SJCRH30 (cell line): ENCODE measurements at regions not wholly inside any gene's neighbourhood (a gene's known extent, or its start where the extent isn't known, plus 50 kb on each side); places are given as distances from the start of the nearest gene placed in this dataset.

Experiments used
- DNase-seq, 2 experiments: peaks; one replicate each; pipeline ENCODE4 v3.0.0-alpha.2; 2015 to 2020
- H3K27ac ChIP-seq: fragments of 250-450 bp; sonication (Bioruptor Pico); 2 replicates; pipeline ENCODE4 v1.5.1; 2020; ENCODE audit warnings: mild to moderate bottlenecking, moderate library complexity
- H3K27me3 ChIP-seq: fragments of 250-450 bp; sonication (Bioruptor Pico); 2 replicates; pipeline ENCODE4 v1.5.1; 2020; ENCODE audit warnings: mild to moderate bottlenecking, moderate library complexity
- H3K36me3 ChIP-seq: fragments of 250-450 bp; sonication (Bioruptor Pico); 2 replicates; pipeline ENCODE4 v1.5.1; 2020; ENCODE audit warnings: mild to moderate bottlenecking, moderate library complexity
- H3K4me1 ChIP-seq: fragments of 250-450 bp; sonication (Bioruptor Pico); 2 replicates; pipeline ENCODE4 v1.5.1; 2020; ENCODE audit warnings: mild to moderate bottlenecking, moderate library complexity
- H3K4me3 ChIP-seq: fragments of 250-450 bp; sonication (Bioruptor Pico); 2 replicates; pipeline ENCODE4 v1.5.1; 2020; ENCODE audit warnings: mild to moderate bottlenecking, moderate library complexity
- H3K9me3 ChIP-seq: fragments of 250-450 bp; sonication (Bioruptor Pico); replicated peaks from 2 replicates; pipeline ENCODE4 v1.5.1; 2020; ENCODE audit warnings: mild to moderate bottlenecking, moderate library complexity

- no peaks in the 10 kb centered on the region for H3K36me3 ChIP-seq
- H3K27ac ChIP-seq, result no peak overlapping the region
- DNase-seq, result no peak
- H3K9me3 ChIP-seq, result no peaks in the 10 kb centered on the region
- no peaks in the 10 kb centered on the region for H3K27me3 ChIP-seq
- H3K4me1 ChIP-seq, result 0 out of 2 replicates have a peak, but pooled peaks cover 3% of the 10 kb centered on the region
- no peak overlapping the region for H3K4me3 ChIP-seq
Observed at GRCh38 chrX:120768681-120769080, 107.0 kb downstream of the CT47B1 start.

DNA sequence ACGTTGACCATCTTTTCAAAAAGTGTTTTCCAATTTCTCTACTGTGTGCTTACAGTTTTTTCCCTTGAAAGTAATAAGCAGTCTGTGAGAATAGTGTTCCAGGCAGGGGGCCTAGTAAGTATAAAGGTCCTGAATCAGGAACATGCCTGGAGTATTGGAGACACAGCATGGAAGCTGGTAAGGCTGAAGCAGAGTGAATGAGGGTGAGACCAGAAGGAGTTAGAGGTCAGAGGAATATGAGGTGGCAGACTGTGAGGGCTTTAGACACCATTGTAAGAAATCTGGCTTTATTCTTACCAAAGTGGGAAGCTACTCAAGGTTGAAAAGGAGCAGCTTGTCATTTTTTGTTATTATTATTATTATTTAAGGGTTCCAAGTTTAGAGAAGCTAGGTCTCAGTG lies 107.4 kb downstream of the CT47B1 start:
- no peak overlapping the region for H3K27ac ChIP-seq
- H3K27me3 ChIP-seq, result no peaks in the 10 kb centered on the region
- H3K9me3 ChIP-seq, result no peaks in the 10 kb centered on the region
- H3K36me3 ChIP-seq, result no peaks in the 10 kb centered on the region
- DNase-seq, result no peak
- 0 out of 2 replicates have a peak, but pooled peaks cover 3% of the 10 kb centered on the region for H3K4me1 ChIP-seq
- H3K4me3 ChIP-seq, result no peak overlapping the region

GRCh38 chrX:120763269-120763668 lies 112.4 kb downstream of the CT47B1 start:
- no peak overlapping the region for H3K4me3 ChIP-seq
- H3K9me3 ChIP-seq, result no peaks in the 10 kb centered on the region
- H3K27me3 ChIP-seq, result no peaks in the 10 kb centered on the region
- no peak for DNase-seq
- no peaks in the 10 kb centered on the region for H3K36me3 ChIP-seq
- no peak overlapping the region for H3K27ac ChIP-seq
- no peaks in the 10 kb centered on the region for H3K4me1 ChIP-seq

GRCh38 chrX:120761810-120762209 lies 113.9 kb downstream of the CT47B1 start:
- Histone ChIP-seq H3K27ac (no peak overlapping the region), H3K9me3 (no peaks in the 10 kb centered on the region), H3K36me3 (no peaks in the 10 kb centered on the region), H3K27me3 (no peaks in the 10 kb centered on the region), H3K4me1 (no peaks in the 10 kb centered on the region), H3K4me3 (no peak overlapping the region)
- DNase-seq, result no peak

DNA sequence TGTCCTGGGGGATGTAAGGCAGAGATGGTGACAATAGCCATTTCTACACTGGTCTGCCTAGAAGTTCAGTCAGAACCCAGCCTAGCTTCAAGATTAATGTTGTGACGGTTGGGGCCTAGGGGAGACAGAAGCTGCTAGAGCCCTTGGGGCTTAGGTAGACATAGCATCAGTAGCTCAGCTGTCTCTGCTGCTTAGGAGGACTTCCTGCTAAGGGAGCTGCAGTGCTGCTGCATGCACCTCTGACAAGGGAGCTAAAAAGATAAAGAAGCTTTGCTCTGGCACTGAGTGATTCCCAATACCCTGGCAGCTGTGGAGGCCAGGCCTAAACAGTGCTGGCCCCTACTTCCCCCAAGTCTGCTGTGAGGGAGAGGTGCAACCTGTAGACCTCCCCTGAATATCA lies 116.0 kb downstream of the CT47B1 start:
- Histone ChIP-seq H3K9me3 (no peaks in the 10 kb centered on the region), H3K4me3 (no peak overlapping the region), H3K27me3 (no peaks in the 10 kb centered on the region), H3K27ac (no peak overlapping the region), H3K36me3 (no peaks in the 10 kb centered on the region), H3K4me1 (no peaks in the 10 kb centered on the region)
- no peak for DNase-seq

DNA sequence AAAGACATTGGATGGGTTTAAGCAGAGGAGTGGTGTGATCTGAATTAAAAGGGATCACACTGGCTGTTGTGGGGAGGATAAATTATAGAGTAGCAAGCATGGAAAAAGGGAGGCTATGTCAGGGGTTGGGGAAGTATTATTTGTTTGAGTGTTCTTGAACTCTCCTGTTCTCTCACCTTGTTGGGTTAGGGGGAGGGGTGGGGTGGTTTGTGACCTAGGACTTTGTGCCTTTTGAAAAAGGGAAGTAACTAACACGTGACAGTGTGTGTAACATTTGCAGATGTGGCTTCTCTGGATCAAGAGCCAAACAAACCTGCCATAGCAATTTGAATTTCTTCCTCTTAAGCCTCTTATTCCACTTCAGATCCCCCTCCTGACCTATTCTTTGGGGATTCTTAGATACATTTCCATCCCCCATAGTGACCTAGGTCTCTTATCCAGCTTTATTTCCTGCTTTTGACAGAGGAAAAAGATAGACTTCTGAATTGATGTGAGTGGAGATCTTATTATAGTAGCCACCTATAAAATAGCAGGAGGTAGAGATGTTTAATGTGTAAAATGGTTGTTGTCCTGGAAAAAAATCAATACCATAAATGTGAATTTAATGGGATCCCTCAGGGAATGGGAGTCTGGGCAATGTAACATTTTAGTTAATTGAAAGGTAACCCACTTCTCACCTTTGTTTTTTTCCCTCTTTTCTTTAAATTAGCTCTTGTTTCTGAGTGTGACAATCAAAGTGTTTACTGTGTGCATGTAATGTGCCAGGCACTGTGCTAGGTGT lies 120.4 kb downstream of the CT47B1 start:
- no peak for DNase-seq
- H3K27me3 ChIP-seq, result no peaks in the 10 kb centered on the region
- H3K9me3 ChIP-seq, result no peaks in the 10 kb centered on the region
- H3K4me3 ChIP-seq, result no peak overlapping the region
- no peak overlapping the region for H3K27ac ChIP-seq
- H3K4me1 ChIP-seq, result no peaks in the 10 kb centered on the region
- H3K36me3 ChIP-seq, result no peaks in the 10 kb centered on the region

DNA sequence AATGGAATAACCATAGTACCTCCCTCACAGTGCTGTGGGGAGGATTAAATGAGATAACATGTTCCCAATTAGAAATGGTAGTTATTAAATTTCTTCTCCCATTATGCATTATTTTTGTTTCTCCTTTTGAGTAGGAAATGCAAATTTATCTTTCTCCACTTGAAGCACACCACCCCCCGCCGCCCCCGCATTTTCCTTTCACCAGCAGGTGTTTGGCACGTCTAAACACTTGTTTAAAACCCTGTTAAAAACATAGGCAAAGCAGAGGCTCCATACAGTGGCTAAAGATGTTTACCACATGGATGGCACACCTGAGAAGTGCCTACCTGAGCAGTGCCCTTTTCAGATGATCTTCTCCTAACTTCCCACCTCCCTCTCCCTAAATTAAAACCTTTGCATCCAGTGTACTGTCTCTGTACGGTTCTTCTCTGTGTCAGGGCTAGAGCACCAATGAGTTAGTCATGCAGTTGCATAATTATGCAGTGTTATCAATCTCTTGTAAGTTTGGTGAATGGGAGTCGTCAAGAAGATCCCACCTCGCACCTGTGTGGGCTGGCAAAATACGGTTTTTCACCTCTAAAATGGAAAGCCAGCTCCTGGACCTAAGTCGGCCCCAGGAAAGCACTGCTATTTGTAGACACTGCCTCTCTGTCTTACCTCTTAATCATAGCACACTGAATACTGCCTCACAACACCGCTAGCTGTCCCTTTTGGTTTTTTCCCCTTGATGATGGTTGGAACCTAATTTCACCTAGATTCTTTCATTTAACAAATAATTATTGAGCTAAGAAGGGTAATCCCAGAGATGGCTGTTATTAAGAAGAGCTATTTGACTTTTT lies 122.0 kb downstream of the CT47B1 start:
- Histone ChIP-seq H3K36me3 (no peaks in the 10 kb centered on the region), H3K4me3 (no peak overlapping the region), H3K27me3 (no peaks in the 10 kb centered on the region), H3K9me3 (no peaks in the 10 kb centered on the region), H3K4me1 (no peaks in the 10 kb centered on the region), H3K27ac (no peak overlapping the region)
- DNase-seq, result no peak

DNA sequence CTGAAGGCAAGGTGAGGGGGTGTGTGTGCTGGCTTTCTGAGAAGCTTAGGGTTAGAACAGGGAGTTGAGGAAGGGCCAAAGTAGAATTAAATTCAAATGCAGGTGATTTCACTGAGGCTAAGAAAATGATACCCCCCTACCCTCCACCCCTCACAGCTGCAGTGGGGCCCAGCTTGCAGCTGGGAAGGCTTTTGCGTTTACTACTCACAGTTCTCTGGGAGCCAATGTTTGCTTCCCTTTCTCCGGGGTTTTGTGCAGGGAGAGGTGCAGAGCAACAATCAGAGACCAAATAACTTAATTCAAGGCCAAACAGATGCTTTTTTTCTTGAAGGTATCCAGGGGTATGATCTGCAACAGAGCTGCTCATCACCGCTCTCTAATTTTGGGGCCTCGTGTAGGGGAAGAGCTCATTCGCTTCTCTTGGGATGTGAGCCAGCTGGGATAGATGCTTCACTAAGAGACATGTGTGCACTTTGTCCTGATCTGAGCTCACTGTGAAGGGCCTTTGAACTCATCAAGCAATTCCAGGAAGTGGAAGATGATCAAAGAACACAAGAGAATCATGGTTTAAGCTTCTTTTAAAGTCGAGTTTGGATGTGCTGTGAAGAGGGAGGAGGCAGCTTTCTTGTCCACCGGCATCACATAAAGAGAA lies 122.7 kb upstream of the C1GALT1C1 start:
- no peak for DNase-seq
- Histone ChIP-seq H3K4me1 (no peaks in the 10 kb centered on the region), H3K4me3 (no peak overlapping the region), H3K36me3 (no peaks in the 10 kb centered on the region), H3K9me3 (no peaks in the 10 kb centered on the region), H3K27me3 (no peaks in the 10 kb centered on the region), H3K27ac (no peak overlapping the region)

- DNase-seq, result no peak
- Histone ChIP-seq H3K27me3 (no peaks in the 10 kb centered on the region), H3K4me3 (no peak overlapping the region), H3K27ac (no peak overlapping the region), H3K9me3 (no peaks in the 10 kb centered on the region), H3K4me1 (no peaks in the 10 kb centered on the region), H3K36me3 (no peaks in the 10 kb centered on the region)
Observed at GRCh38 chrX:120751683-120752082, 121.8 kb upstream of the C1GALT1C1 start.

- Histone ChIP-seq H3K27me3 (no peaks in the 10 kb centered on the region), H3K4me3 (no peak overlapping the region), H3K27ac (no peak overlapping the region), H3K4me1 (no peaks in the 10 kb centered on the region), H3K36me3 (no peaks in the 10 kb centered on the region), H3K9me3 (no peaks in the 10 kb centered on the region)
- no peak for DNase-seq
Observed at GRCh38 chrX:120750381-120750780, 120.5 kb upstream of the C1GALT1C1 start.

DNA sequence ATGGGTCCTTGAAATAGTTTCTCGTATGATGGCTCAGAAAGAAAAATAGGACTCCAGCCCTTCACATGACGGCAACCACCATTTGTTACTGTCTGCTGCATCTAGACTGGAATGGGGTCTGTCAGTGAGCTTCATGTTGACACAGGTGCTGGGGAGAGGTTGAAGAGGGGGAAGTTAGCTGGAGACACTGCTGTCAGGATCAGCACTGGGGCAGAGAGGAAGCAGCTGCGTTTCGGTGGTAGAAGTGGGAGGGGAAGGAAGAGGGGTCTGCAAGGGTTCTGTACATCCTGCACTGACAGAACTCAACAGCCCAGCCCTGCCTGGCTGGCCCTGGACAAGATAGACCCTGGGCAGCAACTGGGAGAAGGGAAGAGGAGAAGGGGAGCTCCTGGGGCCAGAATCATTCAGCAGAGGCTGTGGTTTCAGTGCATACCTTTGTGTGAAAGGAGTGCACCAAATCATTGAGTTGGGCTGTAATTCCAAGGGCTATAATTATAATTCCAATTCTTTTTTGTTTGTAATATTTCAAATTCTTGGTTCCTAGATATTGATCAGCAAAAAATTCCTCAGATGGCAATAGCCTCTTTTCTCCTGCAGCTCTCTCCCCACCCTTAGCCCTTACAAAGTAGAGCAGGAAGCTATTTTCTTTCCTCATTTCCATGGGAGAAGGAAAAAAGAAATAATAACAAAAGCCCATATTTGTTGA lies 119.4 kb upstream of the C1GALT1C1 start:
- Histone ChIP-seq H3K4me1 (no peaks in the 10 kb centered on the region), H3K27me3 (no peaks in the 10 kb centered on the region), H3K4me3 (no peak overlapping the region), H3K27ac (no peak overlapping the region), H3K36me3 (no peaks in the 10 kb centered on the region), H3K9me3 (no peaks in the 10 kb centered on the region)
- DNase-seq, result peak; percentile 4 to 20

GRCh38 chrX:120746153-120746552 lies 116.3 kb upstream of the C1GALT1C1 start:
- no peak for DNase-seq
- H3K27me3 ChIP-seq, result no peaks in the 10 kb centered on the region
- H3K4me1 ChIP-seq, result no peaks in the 10 kb centered on the region
- no peak overlapping the region for H3K4me3 ChIP-seq
- no peak overlapping the region for H3K27ac ChIP-seq
- no peaks in the 10 kb centered on the region for H3K36me3 ChIP-seq
- no peaks in the 10 kb centered on the region for H3K9me3 ChIP-seq

DNA sequence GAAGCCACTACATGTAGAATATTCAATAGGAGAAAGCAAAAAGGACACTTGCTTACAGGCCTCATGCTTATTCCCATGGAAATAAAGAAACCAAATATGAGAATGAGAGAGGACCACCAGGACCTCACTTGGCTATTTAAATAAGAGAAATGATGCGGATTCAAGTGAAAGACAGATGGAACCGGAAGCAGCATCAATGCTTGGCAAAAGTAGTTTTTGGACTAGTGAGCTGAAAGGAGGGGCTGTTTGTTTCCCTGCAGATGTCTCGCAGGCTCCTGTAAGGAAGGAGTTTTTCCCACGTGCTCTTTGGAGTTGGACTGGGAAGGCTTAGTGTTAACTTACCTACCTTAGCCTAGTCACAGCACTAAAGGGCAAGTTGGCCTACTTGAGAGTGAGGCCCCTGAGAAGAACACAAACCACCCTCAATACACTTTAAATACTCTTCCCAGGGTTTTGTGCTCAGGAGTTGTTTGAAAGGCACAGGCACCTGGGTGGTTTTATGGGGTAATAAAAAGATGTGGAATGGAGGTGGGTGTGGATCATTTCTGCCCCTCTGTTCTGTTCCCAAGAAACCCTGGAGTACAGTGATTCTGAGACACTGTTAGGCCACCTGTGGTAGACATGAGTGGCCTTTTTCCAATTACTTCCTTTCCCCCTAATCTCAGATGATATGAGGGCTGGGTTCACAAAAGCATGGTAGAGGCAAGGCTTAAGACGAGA lies 113.3 kb upstream of the C1GALT1C1 start:
- H3K27me3 ChIP-seq, result no peaks in the 10 kb centered on the region
- H3K9me3 ChIP-seq, result no peaks in the 10 kb centered on the region
- H3K4me1 ChIP-seq, result no peaks in the 10 kb centered on the region
- no peak for DNase-seq
- H3K36me3 ChIP-seq, result no peaks in the 10 kb centered on the region
- no peak overlapping the region for H3K4me3 ChIP-seq
- no peak overlapping the region for H3K27ac ChIP-seq

GRCh38 chrX:120741452-120741851 lies 111.6 kb upstream of the C1GALT1C1 start:
- H3K4me1 ChIP-seq, result no peaks in the 10 kb centered on the region
- no peaks in the 10 kb centered on the region for H3K9me3 ChIP-seq
- H3K27ac ChIP-seq, result no peak overlapping the region
- H3K36me3 ChIP-seq, result no peaks in the 10 kb centered on the region
- no peak overlapping the region for H3K4me3 ChIP-seq
- DNase-seq, result no peak
- no peaks in the 10 kb centered on the region for H3K27me3 ChIP-seq
